GM12872 (cell line): ENCODE measurements at regions not wholly inside any gene's neighbourhood (a gene's known extent, or its start where the extent isn't known, plus 50 kb on each side); places are given as distances from the start of the nearest gene placed in this dataset.

Experiments
- TF ChIP-seq, protein P1 (sequence below): IDR thresholded peaks from 3 replicates; pipeline ENCODE4 v1.5.1; 2011; ENCODE audit warnings: low read depth, mild to moderate bottlenecking, low read length, moderate library complexity; ENCODE audit not compliant: insufficient read depth

DNA sequence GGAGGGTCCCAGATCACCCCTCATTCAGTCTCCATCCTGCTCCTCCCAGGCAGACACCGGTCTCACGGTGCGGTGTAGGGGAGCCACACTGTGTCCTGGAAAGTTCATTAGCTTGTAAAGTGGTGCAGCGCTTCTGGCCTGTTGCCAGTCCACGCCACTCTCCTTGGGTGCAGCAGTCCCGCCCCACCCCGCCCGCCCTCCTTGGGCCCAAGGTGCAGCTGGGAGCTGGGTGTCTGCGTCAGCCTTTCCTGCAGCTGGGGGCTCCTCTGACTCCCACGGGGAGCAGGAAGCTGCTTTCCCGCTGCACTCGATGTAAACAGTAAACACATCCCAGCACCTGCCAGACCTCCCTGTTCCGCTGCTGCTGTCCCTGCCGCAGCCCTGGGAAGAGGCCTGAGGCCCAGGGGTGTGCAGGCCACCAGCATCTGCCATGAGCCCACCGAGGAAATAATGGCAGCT is 53.8 kb upstream of the ASB18 start:
- TF ChIP-seq, protein P1, sequence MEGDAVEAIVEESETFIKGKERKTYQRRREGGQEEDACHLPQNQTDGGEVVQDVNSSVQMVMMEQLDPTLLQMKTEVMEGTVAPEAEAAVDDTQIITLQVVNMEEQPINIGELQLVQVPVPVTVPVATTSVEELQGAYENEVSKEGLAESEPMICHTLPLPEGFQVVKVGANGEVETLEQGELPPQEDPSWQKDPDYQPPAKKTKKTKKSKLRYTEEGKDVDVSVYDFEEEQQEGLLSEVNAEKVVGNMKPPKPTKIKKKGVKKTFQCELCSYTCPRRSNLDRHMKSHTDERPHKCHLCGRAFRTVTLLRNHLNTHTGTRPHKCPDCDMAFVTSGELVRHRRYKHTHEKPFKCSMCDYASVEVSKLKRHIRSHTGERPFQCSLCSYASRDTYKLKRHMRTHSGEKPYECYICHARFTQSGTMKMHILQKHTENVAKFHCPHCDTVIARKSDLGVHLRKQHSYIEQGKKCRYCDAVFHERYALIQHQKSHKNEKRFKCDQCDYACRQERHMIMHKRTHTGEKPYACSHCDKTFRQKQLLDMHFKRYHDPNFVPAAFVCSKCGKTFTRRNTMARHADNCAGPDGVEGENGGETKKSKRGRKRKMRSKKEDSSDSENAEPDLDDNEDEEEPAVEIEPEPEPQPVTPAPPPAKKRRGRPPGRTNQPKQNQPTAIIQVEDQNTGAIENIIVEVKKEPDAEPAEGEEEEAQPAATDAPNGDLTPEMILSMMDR: no peak

DNA sequence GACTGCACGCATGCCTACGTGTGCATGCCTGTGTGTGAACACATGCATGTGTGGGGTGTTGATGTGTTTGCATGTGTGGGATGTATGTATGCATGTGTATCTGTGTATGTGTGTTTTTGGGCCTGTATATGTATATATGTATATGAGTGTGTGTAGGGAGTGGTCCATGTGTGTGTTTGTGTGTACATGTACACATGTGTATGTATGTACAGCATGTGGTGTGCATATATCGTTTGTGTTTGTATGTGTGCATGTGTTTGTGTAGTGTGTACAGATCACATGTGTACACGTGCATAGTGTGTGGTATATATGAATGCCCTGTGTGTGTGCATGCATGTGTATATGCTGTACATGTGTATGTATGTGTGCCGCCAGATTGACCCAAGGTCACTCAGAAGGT is 54.2 kb upstream of the ASB18 start:
- TF ChIP-seq, protein P1: no peak

DNA sequence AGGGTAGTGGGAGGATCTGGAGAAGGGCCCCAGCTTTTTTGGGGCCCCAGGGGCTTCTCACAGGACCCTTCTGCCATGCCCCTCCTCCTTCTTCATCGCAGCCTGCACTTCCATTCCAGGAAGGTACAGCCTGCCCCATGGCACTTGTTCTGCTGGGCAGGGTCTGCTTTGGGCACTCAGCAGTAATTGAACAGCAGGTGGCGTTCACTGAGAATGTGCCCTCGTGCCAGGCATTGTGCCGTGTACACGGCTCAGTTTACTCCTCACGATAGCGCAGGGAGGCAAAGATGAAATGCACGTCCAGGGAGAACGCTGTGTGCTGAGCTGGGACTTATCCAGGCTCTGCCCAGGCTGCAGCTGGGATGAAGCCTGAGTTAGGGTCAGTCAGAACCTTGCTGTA is 54.8 kb upstream of the ASB18 start:
- TF ChIP-seq, protein P1: peak; percentile 24; the same call in 1 of the 3 replicates

GRCh38 chr2:236321415-236321814 is 57.2 kb upstream of the ASB18 start:
- TF ChIP-seq, protein P1: no peak

GRCh38 chr2:236333417-236334121 is 69.4 kb upstream of the ASB18 start:
- TF ChIP-seq, protein P1: no peak

GRCh38 chr2:236334122-236334876 is 70.1 kb upstream of the ASB18 start:
- TF ChIP-seq, protein P1: no peak

DNA sequence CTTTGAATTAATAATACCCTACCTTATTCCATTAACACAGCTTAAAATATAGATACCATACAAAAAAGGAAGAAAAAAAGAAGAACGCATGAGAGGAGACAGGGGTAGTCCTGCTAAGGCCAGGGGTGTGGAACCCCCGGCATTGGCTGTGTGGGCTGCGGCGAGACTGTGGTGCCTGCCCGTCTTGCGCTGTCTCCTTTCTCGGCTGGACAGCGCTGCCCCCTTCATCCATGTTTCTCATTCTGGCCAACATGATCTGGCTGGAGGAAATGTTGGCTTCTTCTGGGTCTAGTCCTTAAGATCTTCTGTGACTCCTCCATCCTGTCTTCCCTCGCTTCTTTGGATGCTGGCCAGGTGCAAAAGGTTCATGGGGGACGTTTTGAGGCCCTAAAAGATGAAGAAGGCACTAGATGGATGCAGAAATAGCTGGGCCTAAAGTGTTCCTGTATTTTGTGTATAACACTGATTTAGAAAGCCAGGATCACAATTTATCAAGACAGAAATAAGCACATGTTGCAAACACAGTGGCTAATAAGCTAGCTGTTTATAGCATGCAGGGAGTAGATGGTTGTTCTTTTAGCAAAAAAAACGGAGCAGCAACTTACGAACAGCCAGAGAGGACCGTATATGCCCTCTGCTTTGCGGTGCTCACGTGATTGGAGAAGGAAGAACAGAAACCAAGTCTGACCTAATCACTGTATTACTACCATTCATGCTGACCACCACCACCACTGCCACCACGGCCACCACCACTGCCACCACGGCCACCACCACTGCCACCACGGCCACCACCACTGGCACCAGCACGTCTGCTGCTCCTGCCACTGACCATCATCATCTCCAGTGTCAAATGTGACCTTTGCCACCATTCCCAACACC is 71.7 kb upstream of the ASB18 start:
- TF ChIP-seq, protein P1: no peak
